ENCODE measurements at regions not wholly inside any gene's neighbourhood (a gene's known extent, or its start where the extent isn't known, plus 50 kb on each side); places are given as distances from the start of the nearest gene placed in this dataset.

DNA sequence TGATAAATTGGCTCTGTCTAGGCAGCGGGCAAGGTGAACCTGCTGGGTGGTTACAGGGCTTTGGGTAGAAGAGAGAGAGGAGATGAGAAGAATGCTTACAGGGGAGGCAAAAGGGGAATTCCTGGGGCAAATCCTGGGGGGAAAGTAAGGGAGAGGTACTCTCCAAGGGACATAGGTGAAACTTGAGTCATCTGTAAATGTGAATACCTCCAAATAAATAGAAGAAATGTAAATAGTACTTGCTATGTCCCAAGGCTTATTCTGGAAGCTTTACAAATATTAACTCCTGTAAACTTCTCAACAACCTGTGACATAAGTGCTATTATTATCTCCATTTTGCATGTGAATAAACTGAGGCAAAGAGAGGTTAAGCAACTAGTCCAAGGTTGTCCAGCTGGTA lies 57.7 kb upstream of the CDK13 start:
- DNase-seq: no peak

DNA sequence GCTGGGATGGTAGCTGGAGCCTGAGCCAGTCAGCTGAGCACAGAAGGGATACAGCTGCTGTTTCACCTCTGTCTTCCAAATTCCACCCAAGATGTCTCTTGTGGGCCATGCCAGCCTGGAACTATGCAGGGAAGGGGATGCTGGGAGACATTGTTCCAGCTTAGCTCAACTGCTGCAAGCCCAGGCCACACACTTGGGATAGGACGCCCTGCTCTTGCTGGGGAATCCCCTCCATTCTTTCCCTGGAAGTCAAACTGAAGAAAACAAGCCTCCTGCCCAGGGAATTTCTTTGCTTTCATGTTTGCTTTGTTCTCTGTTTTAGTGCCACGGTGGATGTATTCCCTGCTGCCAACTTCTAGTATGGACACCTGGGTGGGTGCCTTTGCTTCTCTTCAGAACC lies 55.2 kb upstream of the CDK13 start:
- no peak for DNase-seq

- DNase-seq: no peak
These were observed 53.2 kb upstream of the CDK13 start for GRCh38 chr7:39896840-39897239.

- no peak for DNase-seq
These were observed 51.2 kb upstream of the CDK13 start for GRCh38 chr7:39898867-39899266.
